K562 (cell line): ENCODE measurements at regions not wholly inside any gene's neighbourhood (a gene's known extent, or its start where the extent isn't known, plus 50 kb on each side); places are given as distances from the start of the nearest gene placed in this dataset.

Experiments
- ATAC-seq: fragments of 200-7000 bp; cut with Tn5 transposase; 3 replicates; pipeline ENCODE4 v1.9.1; 2020; ENCODE audit warnings: moderate library complexity
- BruUV-seq: library from RNA; stranded (reverse); fragments of 400-500 nt; replicated peaks from 2 replicates; lab custom pipeline; 2021; lab: Mats Ljungman, UMichigan
- CTCF ChIA-PET: fragments of 300-600 bp; formaldehyde crosslinking; extraction: SDS; loops from one replicate; lab custom pipeline; 2021; ENCODE audit warnings: low intra/inter-chr PET ratio; lab: Yijun Ruan, JAX
- POLR2A ChIA-PET: fragments of 300-600, 350-650 bp; sonication (Branson Sonifier 250); formaldehyde crosslinking; extraction: SDS; loops from one replicate; lab custom pipeline; 2021; ENCODE audit warnings: antibody characterized with exemption, inconsistent platforms; lab: Yijun Ruan, JAX
- DNase-seq, 4 experiments: peaks; one replicate each; pipeline versions ENCODE4 v3.0.0 to v3.0.0-alpha.2; 2011 to 2018; ENCODE audit warnings: low spot score in 3 of 4, mixed read lengths in 3 of 4; ENCODE audit errors: extremely low read depth in 1 of 4
- FAIRE-seq: peaks from 2 replicates; lab custom pipeline; 2011; peaks lifted over from hg19 to GRCh38; lab: Jason Lieb, UNC
- H2AFZ ChIP-seq: 2 replicates; pipeline ENCODE4 v1.6.0; 2011; ENCODE audit warnings: low read depth, low read length, control low read depth, inconsistent platforms
- H3K27ac ChIP-seq: fragments of 200-600 bp; 3 replicates; pipeline ENCODE4 v1.8.0; 2011; ENCODE audit warnings: low read depth, mild to moderate bottlenecking, control low read depth, inconsistent platforms, low read length, moderate library complexity, mixed read lengths; ENCODE audit errors: extremely low read depth
- H3K27me3 ChIP-seq, 2 experiments: fragments of 300-600 bp in 1 of 2; 2 replicates in 1 of 2; 3 replicates in 1 of 2; pipeline versions ENCODE4 v1.6.0 to v1.8.0; 2011; ENCODE audit warnings: inconsistent platforms in 2 of 2, low read length in 2 of 2, mild to moderate bottlenecking in 1 of 2, mixed read lengths in 1 of 2, moderate library complexity in 1 of 2; ENCODE audit not compliant: control insufficient read depth in 2 of 2, insufficient read depth in 2 of 2
- H3K36me3 ChIP-seq: fragments of 300-600 bp; 3 replicates; pipeline ENCODE4 v1.8.0; 2011; ENCODE audit warnings: mild to moderate bottlenecking, low read length, inconsistent platforms; ENCODE audit not compliant: control insufficient read depth, insufficient read depth
- H3K4me1 ChIP-seq, 2 experiments: fragments of 200-600 bp in 1 of 2; replicated peaks in 1 of 2; 2 replicates in 1 of 2; 3 replicates in 1 of 2; pipeline versions ENCODE4 v1.5.1 to v1.8.0; 2011; ENCODE audit warnings: inconsistent platforms in 2 of 2, low read length in 2 of 2, mild to moderate bottlenecking in 1 of 2, mixed read lengths in 1 of 2, moderate library complexity in 1 of 2; ENCODE audit not compliant: control insufficient read depth in 2 of 2, insufficient read depth in 2 of 2
- H3K4me2 ChIP-seq: 2 replicates; pipeline ENCODE4 v1.6.1; 2011; ENCODE audit warnings: low read length, control low read depth, inconsistent platforms, mixed read lengths; ENCODE audit not compliant: insufficient read depth
- H3K4me3 ChIP-seq: fragments of 200-600 bp; sonication (generic), shearing (Covaris generic); 2 replicates; pipeline ENCODE4 v1.5.1; 2016; ENCODE audit warnings: control low read depth, inconsistent platforms
- H3K79me2 ChIP-seq: fragments of 200-600 bp; 3 replicates; pipeline ENCODE4 v1.8.0; 2011; ENCODE audit warnings: low read length, inconsistent platforms; ENCODE audit not compliant: control insufficient read depth, insufficient read depth
- H3K9ac ChIP-seq, 2 experiments: 2 replicates each; pipeline versions ENCODE4 v1.6.0 to v1.6.1; 2011; ENCODE audit warnings: low read depth in 2 of 2, low read length in 2 of 2, control low read depth in 1 of 2, inconsistent platforms in 1 of 2, mild to moderate bottlenecking in 1 of 2, mixed read lengths in 1 of 2; ENCODE audit not compliant: insufficient read depth in 1 of 2
- H3K9me1 ChIP-seq: one replicate; pipeline ENCODE4 v1.6.0; 2011; ENCODE audit warnings: inconsistent platforms, mild to moderate bottlenecking, low read length, moderate library complexity; ENCODE audit not compliant: control insufficient read depth, insufficient read depth
- H3K9me3 ChIP-seq: replicated peaks from 2 replicates; pipeline ENCODE4 v1.5.1; 2011; ENCODE audit warnings: low read depth, low read length, inconsistent platforms; ENCODE audit not compliant: control insufficient read depth, insufficient read depth
- H4K20me1 ChIP-seq: replicated peaks from 2 replicates; pipeline ENCODE4 v1.6.1; 2011; ENCODE audit warnings: low read length, inconsistent platforms, mixed read lengths; ENCODE audit not compliant: control insufficient read depth, insufficient read depth
- ATF7 ChIP-seq: fragments of 450-650 bp; IDR thresholded peaks from 2 replicates; pipeline ENCODE4 v1.7.1; 2014; ENCODE audit warnings: mild to moderate bottlenecking, moderate library complexity
- ELF1 ChIP-seq: fragments of 200-800 bp; sonication (Bioruptor generic); IDR thresholded peaks from 2 replicates; pipeline ENCODE4 v1.6.1; 2016; ENCODE audit warnings: missing genetic modification characterization, missing compliant biosample characterization
- NFE2 ChIP-seq: IDR thresholded peaks from 2 replicates; pipeline ENCODE4 v1.6.1; 2014; ENCODE audit warnings: antibody characterized with exemption, low read depth
- NR1H2 ChIP-seq: sonication (generic); formaldehyde crosslinking; IDR thresholded peaks from 2 replicates; pipeline ENCODE4 v1.4.0; 2020; ENCODE audit warnings: mild to moderate bottlenecking, missing genetic modification reagents
- SMAD4 ChIP-seq: fragments of 250-450 bp; sonication (Bioruptor Pico); conservative IDR thresholded peaks from 2 replicates; pipeline ENCODE4 v1.8.0; 2021; ENCODE audit warnings: inconsistent platforms, mild to moderate bottlenecking, moderate library complexity
- SMARCE1 ChIP-seq: fragments of 450-650 bp; IDR thresholded peaks from 2 replicates; pipeline ENCODE4 v1.7.1; 2016; ENCODE audit warnings: mild to moderate bottlenecking
- TEAD4 ChIP-seq, 2 experiments: sonication (generic) in 1 of 2; formaldehyde crosslinking in 1 of 2; IDR thresholded peaks; 2 replicates each; pipeline versions ENCODE4 v1.6.1 to v1.8.0; 2012 to 2022; ENCODE audit warnings: borderline replicate concordance in 1 of 2, inconsistent platforms in 1 of 2, low read length in 1 of 2, mild to moderate bottlenecking in 1 of 2, missing genetic modification reagents in 1 of 2
- ZNF408 ChIP-seq: fragments of 250-450 bp; sonication (Bioruptor Pico); IDR thresholded peaks from 2 replicates; pipeline ENCODE4 v1.4.0; 2020; ENCODE audit warnings: low read depth, mild to moderate bottlenecking, moderate library complexity
- ZNF79 ChIP-seq: fragments of 250-450 bp; sonication (Bioruptor Pico); IDR thresholded peaks from 2 replicates; pipeline ENCODE4 v1.4.0; 2020; ENCODE audit warnings: low read depth, mild to moderate bottlenecking, moderate library complexity
- WGBS: fragments of 100-300 bp; shearing (Covaris generic); methylation state at CpG from one replicate; pipeline ENCODE4 v1.1.6; 2016; ENCODE audit warnings: low coverage, mixed read lengths; ENCODE audit not compliant: insufficient coverage; ENCODE audit errors: missing lambda C conversion rate; 5-methylcytosine and 5-hydroxymethylcytosine counted together
- in situ Hi-C: fragments of 300-500 bp; cut with MboI; formaldehyde crosslinking; loops from 4 replicates; pipeline ENCODE4 v1.15.0; 2018; ENCODE audit warnings: inconsistent platforms, mixed read lengths
- intact Hi-C: fragments of 100-400 bp; cut with micrococcal nuclease; formaldehyde crosslinking; loops from 2 replicates; pipeline ENCODE4 v1.14.2; 2022
- TF ChIP-seq, protein P1 (sequence below): conservative IDR thresholded peaks from 2 replicates; pipeline ENCODE4 v1.6.1; 2011; ENCODE audit warnings: low read depth, mild to moderate bottlenecking, low read length; ENCODE audit not compliant: control insufficient read depth

GRCh38 chr9:26132746-26133312 is 454.6 kb upstream of the TUSC1 start (continued):
- no peak for TF ChIP-seq ZNF79 (CRISPR knock-in tag)
- no peak for TF ChIP-seq ZNF408 (CRISPR knock-in tag)
- TF ChIP-seq ELF1 (tag): no peak
- TF ChIP-seq SMARCE1: no peak
- no peak for TF ChIP-seq NR1H2 (CRISPR knock-in tag)
- TF ChIP-seq SMAD4 (CRISPR knock-in tag): no peak
- TF ChIP-seq ATF7: no peak
- TF ChIP-seq NFE2: no peak

DNA sequence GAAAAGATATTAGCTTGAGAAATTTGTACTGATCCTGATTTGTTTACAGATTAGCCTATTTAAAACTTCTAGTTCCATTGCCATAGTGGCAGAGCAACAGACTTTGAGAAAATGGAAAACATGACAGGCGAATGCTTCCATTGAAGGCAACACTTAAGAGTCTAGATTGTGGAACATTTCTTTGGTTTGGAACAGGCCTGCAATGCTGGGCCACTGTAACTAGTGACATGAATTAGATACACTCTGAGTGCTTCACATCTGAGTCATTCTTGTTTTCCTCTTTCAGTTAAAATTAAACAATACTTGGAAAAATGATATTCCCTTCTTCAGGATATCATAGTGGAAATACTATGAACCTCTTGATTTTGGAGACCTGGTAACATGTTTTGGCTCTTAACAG is 453.6 kb upstream of the TUSC1 start:
- Histone ChIP-seq H3K9ac (no peak overlapping the region), H3K4me1 (no peaks in the 10 kb centered on the region), H3K9me3 (no peaks in the 10 kb centered on the region), H3K9me1 (no peaks in the 10 kb centered on the region), H3K79me2 (no peaks in the 10 kb centered on the region), H3K27me3 (no peaks in the 10 kb centered on the region), H4K20me1 (no peaks in the 10 kb centered on the region), H2AFZ (no peak overlapping the region), H3K36me3 (no peaks in the 10 kb centered on the region), H3K4me2 (no peak overlapping the region), H3K4me3 (no peak overlapping the region), H3K27ac (no peak overlapping the region)
- FAIRE-seq: no peak
- ChIA-PET CTCF (no interaction called here), POLR2A (no interaction called here)
- no peak for TF ChIP-seq TEAD4 (IDR thresholded peaks at IDR 0.05; ENCODE audit: low read length)
- TF ChIP-seq TEAD4 (CRISPR knock-in tag; IDR thresholded peaks at IDR 0.05; ENCODE audit: borderline replicate concordance): no peak
- TF ChIP-seq, protein P1, sequence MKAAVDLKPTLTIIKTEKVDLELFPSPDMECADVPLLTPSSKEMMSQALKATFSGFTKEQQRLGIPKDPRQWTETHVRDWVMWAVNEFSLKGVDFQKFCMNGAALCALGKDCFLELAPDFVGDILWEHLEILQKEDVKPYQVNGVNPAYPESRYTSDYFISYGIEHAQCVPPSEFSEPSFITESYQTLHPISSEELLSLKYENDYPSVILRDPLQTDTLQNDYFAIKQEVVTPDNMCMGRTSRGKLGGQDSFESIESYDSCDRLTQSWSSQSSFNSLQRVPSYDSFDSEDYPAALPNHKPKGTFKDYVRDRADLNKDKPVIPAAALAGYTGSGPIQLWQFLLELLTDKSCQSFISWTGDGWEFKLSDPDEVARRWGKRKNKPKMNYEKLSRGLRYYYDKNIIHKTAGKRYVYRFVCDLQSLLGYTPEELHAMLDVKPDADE: no peak
- BruUV-seq: no TSS peak
- intact Hi-C loops (no loop called here), in situ Hi-C loops (no loop called here)
- WGBS: no CpG with 5 or more reads among the region's 1 CpG
- no peak for DNase-seq
- no peak for ATAC-seq
